IMR-90 (cell line): ENCODE measurements at regions not wholly inside any gene's neighbourhood (a gene's known extent, or its start where the extent isn't known, plus 50 kb on each side); places are given as distances from the start of the nearest gene placed in this dataset.

ENCODE experiments used
- ATAC-seq: fragments of 200-7000 bp; cut with Tn5 transposase; 2 replicates; pipeline ENCODE4 v1.9.1; 2020; ENCODE audit warnings: low read depth, mild to moderate bottlenecking, moderate library complexity
- BruUV-seq: library from RNA; stranded (reverse); fragments of 400-500 nt; replicated peaks from 2 replicates; lab custom pipeline; 2021; lab: Mats Ljungman, UMichigan
- CTCF ChIA-PET: fragments of 300-600 bp; formaldehyde crosslinking; extraction: SDS; loops from one replicate; lab custom pipeline; 2021; ENCODE audit warnings: antibody characterized with exemption; lab: Yijun Ruan, JAX
- POLR2A ChIA-PET: fragments of 300-600 bp; sonication (Branson Sonifier 250); formaldehyde crosslinking; loops from one replicate; lab custom pipeline; 2022; ENCODE audit warnings: antibody characterized with exemption; ENCODE audit not compliant: unreplicated experiment; lab: Charles Lee
- DNase-seq: peaks from one replicate; pipeline ENCODE4 v3.0.0; 2013
- H2AFZ ChIP-seq: replicated peaks from 2 replicates; pipeline ENCODE3; 2013; ENCODE audit warnings: low read length, mild to moderate bottlenecking; ENCODE audit not compliant: poor library complexity
- H2AK5ac ChIP-seq: 2 replicates; pipeline ENCODE4 v1.6.1; 2013; ENCODE audit warnings: low read depth, low read length, inconsistent platforms
- H2AK9ac ChIP-seq: replicated peaks from 2 replicates; pipeline ENCODE3; 2013; ENCODE audit warnings: mild to moderate bottlenecking, low read depth, low read length, moderate library complexity; ENCODE audit not compliant: poor library complexity
- H2BK120ac ChIP-seq: 2 replicates; pipeline ENCODE4 v1.6.1; 2013; ENCODE audit warnings: low read depth, low read length, inconsistent platforms
- H2BK15ac ChIP-seq: 3 replicates; pipeline ENCODE4 v1.6.1; 2013; ENCODE audit warnings: low read depth, low read length, inconsistent platforms
- H2BK20ac ChIP-seq: 2 replicates; pipeline ENCODE4 v1.6.1; 2013; ENCODE audit warnings: low read depth, mild to moderate bottlenecking, inconsistent platforms, low read length, moderate library complexity
- H2BK5ac ChIP-seq: 2 replicates; pipeline ENCODE4 v1.6.1; 2013; ENCODE audit warnings: mild to moderate bottlenecking, low read depth, low read length, inconsistent platforms; ENCODE audit not compliant: poor library complexity, severe bottlenecking
- H3K14ac ChIP-seq: replicated peaks from 2 replicates; pipeline ENCODE4 v1.6.1; 2013; ENCODE audit warnings: low read depth, low read length, inconsistent platforms
- H3K18ac ChIP-seq: 2 replicates; pipeline ENCODE4 v1.6.1; 2013; ENCODE audit warnings: low read depth, low read length, control low read depth
- H3K23ac ChIP-seq: 2 replicates; pipeline ENCODE4 v1.6.1; 2013; ENCODE audit warnings: low read depth, low read length, inconsistent platforms
- H3K27ac ChIP-seq: 2 replicates; pipeline ENCODE4 v1.5.1; 2013; ENCODE audit warnings: mild to moderate bottlenecking, control low read depth, low read length; ENCODE audit not compliant: insufficient read depth
- H3K27me3 ChIP-seq: 2 replicates; pipeline ENCODE4 v1.6.1; 2013; ENCODE audit warnings: low read length; ENCODE audit not compliant: control insufficient read depth, insufficient read depth
- H3K36me3 ChIP-seq: 2 replicates; pipeline ENCODE4 v1.6.1; 2013; ENCODE audit warnings: low read length, mixed read lengths; ENCODE audit not compliant: control insufficient read depth, insufficient read depth
- H3K4ac ChIP-seq: 2 replicates; pipeline ENCODE4 v1.6.1; 2013; ENCODE audit warnings: low read depth, low read length, inconsistent platforms
- H3K4me1 ChIP-seq: 2 replicates; pipeline ENCODE4 v1.6.1; 2013; ENCODE audit warnings: low read length, mixed read lengths; ENCODE audit not compliant: control insufficient read depth, insufficient read depth
- H3K4me2 ChIP-seq: 2 replicates; pipeline ENCODE4 v1.6.1; 2013; ENCODE audit warnings: low read depth, mild to moderate bottlenecking, control low read depth, low read length, moderate library complexity
- H3K4me3 ChIP-seq: 2 replicates; pipeline ENCODE4 v1.5.1; 2013; ENCODE audit warnings: low read depth, mild to moderate bottlenecking, control low read depth, low read length, moderate library complexity; ENCODE audit not compliant: insufficient read depth
- H3K56ac ChIP-seq: 2 replicates; pipeline ENCODE4 v1.6.1; 2013; ENCODE audit warnings: low read length, inconsistent platforms; ENCODE audit not compliant: insufficient read depth; ENCODE audit errors: extremely low read depth
- H3K79me1 ChIP-seq, 2 experiments: 2 replicates each; pipeline ENCODE4 v1.6.1; 2013; ENCODE audit warnings: low read length in 2 of 2, inconsistent platforms in 1 of 2, low read depth in 1 of 2
- H3K9ac ChIP-seq: 2 replicates; pipeline ENCODE4 v1.6.1; 2013; ENCODE audit warnings: low read depth, low read length, control low read depth
- H3K9me1 ChIP-seq: 2 replicates; pipeline ENCODE4 v1.6.1; 2013; ENCODE audit warnings: low read length, inconsistent platforms; ENCODE audit not compliant: insufficient read depth
- H3K9me3 ChIP-seq: 2 replicates; pipeline ENCODE4 v1.6.1; 2013; ENCODE audit warnings: low read length; ENCODE audit not compliant: control insufficient read depth, insufficient read depth
- H4K20me1 ChIP-seq: 2 replicates; pipeline ENCODE4 v1.6.1; 2013; ENCODE audit warnings: low read length, inconsistent platforms; ENCODE audit not compliant: insufficient read depth
- H4K5ac ChIP-seq: 2 replicates; pipeline ENCODE4 v1.6.1; 2013; ENCODE audit warnings: mild to moderate bottlenecking, low read depth, low read length, control low read depth
- H4K8ac ChIP-seq, 2 experiments: 2 replicates each; pipeline ENCODE4 v1.6.1; 2013; ENCODE audit warnings: low read depth in 2 of 2, low read length in 2 of 2, control low read depth in 1 of 2, inconsistent platforms in 1 of 2
- H4K91ac ChIP-seq: 2 replicates; pipeline ENCODE4 v1.6.1; 2013; ENCODE audit warnings: low read depth, low read length, inconsistent platforms; ENCODE audit not compliant: insufficient read depth
- CEBPB ChIP-seq: IDR thresholded peaks from 2 replicates; pipeline ENCODE4 v1.6.1; 2012; ENCODE audit warnings: low read depth, low read length, improper control_type of control experiment
- CHD1 ChIP-seq: IDR thresholded peaks from 2 replicates; pipeline ENCODE4 v1.6.1; 2012; ENCODE audit warnings: low read depth, low read length, improper control_type of control experiment
- FOS ChIP-seq: fragments of 150-350 bp; IDR thresholded peaks from 2 replicates; pipeline ENCODE4 v1.6.1; 2016; ENCODE audit warnings: low read depth, low read length
- MAFK ChIP-seq: IDR thresholded peaks from 2 replicates; pipeline ENCODE4 v1.6.1; 2012; ENCODE audit warnings: low read depth, low read length, improper control_type of control experiment
- MAZ ChIP-seq: IDR thresholded peaks from 2 replicates; pipeline ENCODE4 v1.6.1; 2012; ENCODE audit warnings: low read depth, mild to moderate bottlenecking, low read length, improper control_type of control experiment, moderate library complexity, borderline replicate concordance
- MXI1 ChIP-seq: IDR thresholded peaks from 2 replicates; pipeline ENCODE4 v1.6.1; 2012; ENCODE audit warnings: low read depth, mild to moderate bottlenecking, low read length, moderate library complexity, borderline replicate concordance
- NFE2L2 ChIP-seq: fragments of 150-350 bp; IDR thresholded peaks from 2 replicates; pipeline ENCODE4 v1.6.1; 2016; ENCODE audit warnings: low read depth, mild to moderate bottlenecking, low read length
- RCOR1 ChIP-seq: IDR thresholded peaks from 2 replicates; pipeline ENCODE4 v1.6.1; 2012; ENCODE audit warnings: mild to moderate bottlenecking, low read length, improper control_type of control experiment; ENCODE audit not compliant: insufficient replicate concordance
- SMC3 ChIP-seq: fragments of 150-350 bp; IDR thresholded peaks from 2 replicates; pipeline ENCODE4 v1.6.1; 2016; ENCODE audit warnings: low read depth, mild to moderate bottlenecking, antibody characterized with exemption, low read length, moderate library complexity
- WGBS, 2 experiments: methylation state at CpG; one replicate each; pipeline versions ENCODE4 v1.1.5 to v1.1.7; 2013; ENCODE audit warnings: missing lambda C conversion rate in 2 of 2; ENCODE audit not compliant: insufficient read length in 1 of 2; ENCODE audit errors: extremely low coverage in 2 of 2; 5-methylcytosine and 5-hydroxymethylcytosine counted together
- dilution Hi-C: fragments of 300-500 bp; cut with HindIII; formaldehyde crosslinking; loops from one replicate; pipeline ENCODE4 v1.14.3; 2018; ENCODE audit warnings: low sequenced_read_pairs; ENCODE audit not compliant: unreplicated experiment
- in situ Hi-C: fragments of 300-500 bp; cut with MboI; formaldehyde crosslinking; loops from 3 replicates; pipeline ENCODE4 v1.14.3; 2019; ENCODE audit warnings: low sequenced_read_pairs, inconsistent platforms, mixed read lengths
- intact Hi-C: fragments of 100-400 bp; cut with micrococcal nuclease; formaldehyde crosslinking; loops from 2 replicates; pipeline ENCODE4 v1.10.0; 2022
- TF ChIP-seq, protein P1 (sequence below): fragments of 150-350 bp; IDR thresholded peaks from 2 replicates; pipeline ENCODE4 v1.6.1; 2017; ENCODE audit warnings: mild to moderate bottlenecking, antibody characterized with exemption, low read length, low read depth
- TF ChIP-seq, protein P2 (sequence below): fragments of 150-350 bp; IDR thresholded peaks from 2 replicates; pipeline ENCODE4 v1.6.1; 2016; ENCODE audit warnings: low read depth, mild to moderate bottlenecking, low read length, moderate library complexity, borderline replicate concordance
- TF ChIP-seq, protein P3 (sequence below): conservative IDR thresholded peaks from 2 replicates; pipeline ENCODE4 v1.5.1; 2012; ENCODE audit warnings: mild to moderate bottlenecking, low read depth, low read length, improper control_type of control experiment

DNA sequence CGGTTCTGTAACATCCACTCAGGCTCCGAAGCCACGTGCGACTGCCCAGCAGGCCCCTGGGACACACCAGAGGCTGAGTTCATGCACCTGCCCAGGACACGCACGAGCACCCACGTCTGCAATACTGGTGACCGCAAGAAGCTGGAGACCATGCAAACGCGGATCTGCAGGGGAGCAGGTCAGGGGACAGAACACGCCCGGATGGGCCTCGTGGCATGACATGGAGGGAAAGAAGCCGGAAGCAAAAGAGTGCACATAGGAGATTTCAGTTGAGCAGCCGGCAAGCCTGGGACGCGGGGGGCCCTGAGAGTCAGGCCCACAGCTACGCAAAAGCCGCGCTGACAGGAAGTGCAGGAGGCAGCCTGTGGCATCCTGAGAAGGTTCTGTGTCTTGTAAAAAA lies 73.7 kb downstream of the FOXL3 start:
- no peaks in the 10 kb centered on the region; the same call in 1 of the 2 replicates for H3K4me1 ChIP-seq
- H4K8ac ChIP-seq = no peak overlapping the region
- DNase-seq (no peak), ATAC-seq (no peak)
- no peak overlapping the region for H4K5ac ChIP-seq
- H2AFZ ChIP-seq = no peak overlapping the region
- no peak overlapping the region for H3K4me3 ChIP-seq
- no peaks in the 10 kb centered on the region for H4K20me1 ChIP-seq
- peaks cover 26% of the 10 kb centered on the region for H3K27me3 ChIP-seq
- CTCF ChIA-PET = interaction anchor here (1.4 kb wide), 1 partner anchor 9 kb away, joined by 3 read pairs; no protein-coding TSS in a partner anchor
- peaks cover 3% of the 10 kb centered on the region; the same call in 1 of the 2 replicates for H3K9me3 ChIP-seq
- H3K9me1 ChIP-seq = no peaks in the 10 kb centered on the region
- H3K27ac ChIP-seq = no peak overlapping the region
- POLR2A ChIA-PET = no interaction called here
- BruUV-seq = no TSS peak
- no peak overlapping the region for H3K23ac ChIP-seq
- in situ Hi-C loops (no loop called here), intact Hi-C loops (no loop called here), dilution Hi-C loops (no loop called here)
- no peak overlapping the region for H3K56ac ChIP-seq
- no peak overlapping the region for H2AK9ac ChIP-seq
- H3K36me3 ChIP-seq = no peaks in the 10 kb centered on the region
- no peak overlapping the region for H2BK120ac ChIP-seq
- TF ChIP-seq, protein P1, sequence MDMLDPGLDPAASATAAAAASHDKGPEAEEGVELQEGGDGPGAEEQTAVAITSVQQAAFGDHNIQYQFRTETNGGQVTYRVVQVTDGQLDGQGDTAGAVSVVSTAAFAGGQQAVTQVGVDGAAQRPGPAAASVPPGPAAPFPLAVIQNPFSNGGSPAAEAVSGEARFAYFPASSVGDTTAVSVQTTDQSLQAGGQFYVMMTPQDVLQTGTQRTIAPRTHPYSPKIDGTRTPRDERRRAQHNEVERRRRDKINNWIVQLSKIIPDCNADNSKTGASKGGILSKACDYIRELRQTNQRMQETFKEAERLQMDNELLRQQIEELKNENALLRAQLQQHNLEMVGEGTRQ = no peak
- TF ChIP-seq NFE2L2 (no peak), RCOR1 (no peak), MXI1 (no peak), SMC3 (no peak), CEBPB (no peak), CHD1 (no peak), MAFK (no peak), MAZ (no peak), FOS (no peak)
- TF ChIP-seq, protein P2, sequence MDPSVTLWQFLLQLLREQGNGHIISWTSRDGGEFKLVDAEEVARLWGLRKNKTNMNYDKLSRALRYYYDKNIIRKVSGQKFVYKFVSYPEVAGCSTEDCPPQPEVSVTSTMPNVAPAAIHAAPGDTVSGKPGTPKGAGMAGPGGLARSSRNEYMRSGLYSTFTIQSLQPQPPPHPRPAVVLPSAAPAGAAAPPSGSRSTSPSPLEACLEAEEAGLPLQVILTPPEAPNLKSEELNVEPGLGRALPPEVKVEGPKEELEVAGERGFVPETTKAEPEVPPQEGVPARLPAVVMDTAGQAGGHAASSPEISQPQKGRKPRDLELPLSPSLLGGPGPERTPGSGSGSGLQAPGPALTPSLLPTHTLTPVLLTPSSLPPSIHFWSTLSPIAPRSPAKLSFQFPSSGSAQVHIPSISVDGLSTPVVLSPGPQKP = no peak
- TF ChIP-seq, protein P3, sequence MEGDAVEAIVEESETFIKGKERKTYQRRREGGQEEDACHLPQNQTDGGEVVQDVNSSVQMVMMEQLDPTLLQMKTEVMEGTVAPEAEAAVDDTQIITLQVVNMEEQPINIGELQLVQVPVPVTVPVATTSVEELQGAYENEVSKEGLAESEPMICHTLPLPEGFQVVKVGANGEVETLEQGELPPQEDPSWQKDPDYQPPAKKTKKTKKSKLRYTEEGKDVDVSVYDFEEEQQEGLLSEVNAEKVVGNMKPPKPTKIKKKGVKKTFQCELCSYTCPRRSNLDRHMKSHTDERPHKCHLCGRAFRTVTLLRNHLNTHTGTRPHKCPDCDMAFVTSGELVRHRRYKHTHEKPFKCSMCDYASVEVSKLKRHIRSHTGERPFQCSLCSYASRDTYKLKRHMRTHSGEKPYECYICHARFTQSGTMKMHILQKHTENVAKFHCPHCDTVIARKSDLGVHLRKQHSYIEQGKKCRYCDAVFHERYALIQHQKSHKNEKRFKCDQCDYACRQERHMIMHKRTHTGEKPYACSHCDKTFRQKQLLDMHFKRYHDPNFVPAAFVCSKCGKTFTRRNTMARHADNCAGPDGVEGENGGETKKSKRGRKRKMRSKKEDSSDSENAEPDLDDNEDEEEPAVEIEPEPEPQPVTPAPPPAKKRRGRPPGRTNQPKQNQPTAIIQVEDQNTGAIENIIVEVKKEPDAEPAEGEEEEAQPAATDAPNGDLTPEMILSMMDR = no peak
- H3K18ac ChIP-seq = no peak overlapping the region
- no peak overlapping the region for H2BK15ac ChIP-seq
- no peak overlapping the region for H3K14ac ChIP-seq
- no peak overlapping the region for H3K4ac ChIP-seq
- H4K91ac ChIP-seq = no peak overlapping the region
- no peak overlapping the region for H2BK5ac ChIP-seq
- no peak overlapping the region for H2AK5ac ChIP-seq
- H3K79me1 ChIP-seq = no peaks in the 10 kb centered on the region
- no peak overlapping the region for H3K4me2 ChIP-seq
- 91% methylated on average over 20 of the region's 20 CpGs; no CpG with 5 or more reads in 1 of the 2 experiments for WGBS, 2 experiments
- no peak overlapping the region for H2BK20ac ChIP-seq
- H3K9ac ChIP-seq = no peak overlapping the region
